H1 (cell line): ENCODE measurements at regions not wholly inside any gene's neighbourhood (a gene's known extent, or its start where the extent isn't known, plus 50 kb on each side); places are given as distances from the start of the nearest gene placed in this dataset.

ENCODE experiments used
- CBX8 ChIP-seq: fragments of 300-800, 300-1000 bp; sonication (generic); IDR thresholded peaks from 2 replicates; pipeline ENCODE4 v1.7.1; 2016; ENCODE audit warnings: low read depth, low read length, borderline replicate concordance
- CEBPB ChIP-seq: IDR thresholded peaks from 2 replicates; pipeline ENCODE4 v1.6.1; 2012; ENCODE audit warnings: low read depth, low read length
- CTBP2 ChIP-seq: IDR thresholded peaks from 2 replicates; pipeline ENCODE4 v1.7.0; 2011; ENCODE audit warnings: borderline replicate concordance, mild to moderate bottlenecking, moderate library complexity, mixed read lengths, low read length; ENCODE audit not compliant: insufficient read depth, insufficient read length
- CTCF ChIP-seq, 3 experiments: IDR thresholded peaks; 1 replicate in 2 of 3; 2 replicates in 1 of 3; pipeline versions ENCODE4 v1.5.1 to v1.6.1; 2011; ENCODE audit warnings: low read length in 3 of 3, mild to moderate bottlenecking in 3 of 3, inconsistent platforms in 2 of 3, low read depth in 1 of 3, moderate library complexity in 1 of 3; ENCODE audit not compliant: insufficient read depth in 1 of 3; ENCODE audit errors: control extremely low read depth in 1 of 3
- GTF2F1 ChIP-seq: IDR thresholded peaks from 2 replicates; pipeline ENCODE4 v1.6.1; 2012; ENCODE audit warnings: low read depth, low read length, improper control_type of control experiment, borderline replicate concordance
- MAFK ChIP-seq: IDR thresholded peaks from 2 replicates; pipeline ENCODE4 v1.6.1; 2012; ENCODE audit warnings: low read depth, mild to moderate bottlenecking, improper control_type of control experiment, low read length
- POLR2A ChIP-seq, 2 experiments: IDR thresholded peaks; 1 replicate in 1 of 2; 2 replicates in 1 of 2; pipeline ENCODE4 v1.6.1; 2011; ENCODE audit warnings: low read depth in 2 of 2, low read length in 2 of 2, mild to moderate bottlenecking in 2 of 2; ENCODE audit errors: control extremely low read depth in 1 of 2
- POLR2AphosphoS5 ChIP-seq: IDR thresholded peaks from 2 replicates; pipeline ENCODE4 v1.6.1; 2011; ENCODE audit warnings: low read depth, low read length
- RFX5 ChIP-seq: IDR thresholded peaks from 2 replicates; pipeline ENCODE4 v1.6.1; 2011; ENCODE audit warnings: low read depth, low read length, improper control_type of control experiment, borderline replicate concordance
- SIN3A ChIP-seq, 2 experiments: IDR thresholded peaks in 1 of 2; conservative IDR thresholded peaks in 1 of 2; 2 replicates each; pipeline ENCODE4 v1.6.1; 2011 to 2012; ENCODE audit warnings: low read length in 2 of 2, improper control_type of control experiment in 1 of 2, low read depth in 1 of 2, mild to moderate bottlenecking in 1 of 2
- SIRT6 ChIP-seq: IDR thresholded peaks from one replicate; pipeline ENCODE4 v1.7.1; 2012; ENCODE audit warnings: low read length, inconsistent platforms
- TAF1 ChIP-seq: IDR thresholded peaks from 2 replicates; pipeline ENCODE4 v1.6.1; 2011; ENCODE audit warnings: mild to moderate bottlenecking, low read depth, low read length
- TBP ChIP-seq: IDR thresholded peaks from 2 replicates; pipeline ENCODE4 v1.6.1; 2011; ENCODE audit warnings: low read depth, low read length, improper control_type of control experiment
- YY1 ChIP-seq: IDR thresholded peaks from 2 replicates; pipeline ENCODE4 v1.6.1; 2011; ENCODE audit warnings: low read depth, mild to moderate bottlenecking, low read length

DNA sequence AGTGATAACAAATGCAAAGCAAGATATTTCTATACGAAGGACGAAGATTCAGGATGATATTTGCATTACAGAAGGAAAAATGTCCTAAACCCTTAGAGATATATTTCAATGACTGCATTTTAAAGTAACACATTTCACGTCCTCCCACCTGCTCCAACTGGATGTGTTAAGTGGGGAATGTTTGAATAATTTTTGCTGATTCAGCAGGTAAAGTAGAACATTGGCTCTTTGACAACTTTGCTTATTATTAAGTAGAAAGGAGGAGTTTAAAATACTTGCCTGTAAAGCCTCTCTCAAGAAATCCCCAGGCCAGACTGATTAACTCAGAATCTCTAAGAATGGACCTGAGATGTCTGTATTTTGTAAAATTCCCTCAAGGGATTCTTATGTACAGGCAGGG is 1165.2 kb upstream of the PRKX start:
- TF ChIP-seq POLR2A (IDR thresholded peaks at IDR 0.05; ENCODE audit: control extremely low read depth in 1 of 2, low read depth in 2 of 2, low read length in 2 of 2) (no peak), CTBP2 (no peak), TBP (no peak), MAFK (peak; percentile 72), POLR2AphosphoS5 (no peak), CTCF (IDR thresholded peaks at IDR 0.05; ENCODE audit: control extremely low read depth in 1 of 3, insufficient read depth in 1 of 3, low read depth in 1 of 3, low read length in 3 of 3) (no peak), RFX5 (no peak), YY1 (no peak), SIN3A (conservative IDR thresholded peaks at IDR 0.05 in 1 of 2, IDR thresholded peaks at IDR 0.05 in 1 of 2; ENCODE audit: low read depth in 1 of 2, low read length in 2 of 2) (no peak), CEBPB (no peak), CBX8 (no peak), TAF1 (no peak), GTF2F1 (no peak), SIRT6 (no peak)
